ENCODE measurements at regions not wholly inside any gene's neighbourhood (a gene's known extent, or its start where the extent isn't known, plus 50 kb on each side); places are given as distances from the start of the nearest gene placed in this dataset.

- TF ChIP-seq CTCF (IDR thresholded peaks at IDR 0.05; ENCODE audit: control extremely low read depth in 1 of 3, insufficient read depth in 1 of 3, low read depth in 1 of 3, low read length in 3 of 3), result no peak
- TF ChIP-seq JUND (IDR thresholded peaks at IDR 0.05; ENCODE audit: low read length), result no peak
- no peak for TF ChIP-seq POLR2A (IDR thresholded peaks at IDR 0.05; ENCODE audit: control extremely low read depth in 1 of 2, low read depth in 2 of 2, low read length in 2 of 2)
- no peak for TF ChIP-seq ATF2 (IDR thresholded peaks at IDR 0.05; ENCODE audit: low read length)
- TF ChIP-seq POLR2AphosphoS5 (IDR thresholded peaks at IDR 0.05; ENCODE audit: low read depth, low read length), result no peak
- TF ChIP-seq MAFK (IDR thresholded peaks at IDR 0.05; ENCODE audit: low read depth, low read length), result no peak
These were observed 55.7 kb upstream of the SLC39A10 start for GRCh38 chr2:195601361-195601760.
